HCT116 (cell line): ENCODE measurements at regions not wholly inside any gene's neighbourhood (a gene's known extent, or its start where the extent isn't known, plus 50 kb on each side); places are given as distances from the start of the nearest gene placed in this dataset.

Source experiments
- ATAC-seq: fragments of 200-7000 bp; cut with Tn5 transposase; 2 replicates; pipeline ENCODE4 v1.9.1; 2020; ENCODE audit warnings: mild to moderate bottlenecking, moderate library complexity
- BruUV-seq: library from RNA; stranded (reverse); fragments of 400-500 nt; replicated peaks from 2 replicates; lab custom pipeline; 2021; lab: Mats Ljungman, UMichigan
- CTCF ChIA-PET: fragments of 300-600 bp; sonication (Branson Sonifier 250); formaldehyde crosslinking; loops from one replicate; lab custom pipeline; 2021; ENCODE audit warnings: antibody characterized with exemption; lab: Charles Lee
- POLR2A ChIA-PET: fragments of 300-600, 350-600 bp; sonication (Branson Sonifier 250); formaldehyde crosslinking; loops from one replicate; lab custom pipeline; 2021; ENCODE audit warnings: antibody characterized with exemption; lab: Charles Lee
- RAD21 ChIA-PET, 2 experiments: fragments of 300-600 bp; sonication (Branson Sonifier 250); formaldehyde crosslinking; loops; one replicate each; lab custom pipeline; 2023; ENCODE audit warnings: low total read pairs in 2 of 2; ENCODE audit not compliant: uncharacterized antibody in 2 of 2, unreplicated experiment in 2 of 2, low non-redundant PET in 1 of 2; lab: Charles Lee
- DNase-seq: peaks from one replicate; pipeline ENCODE4 v3.0.0-alpha.2; 2010; ENCODE audit warnings: low read depth, low spot score
- H2AFZ ChIP-seq: fragments of 200-600 bp; shearing (Covaris generic), sonication (generic); 2 replicates; pipeline ENCODE4 v1.6.1; 2017; ENCODE audit warnings: low read depth, mixed run types, mixed read lengths, antibody characterized with exemption, low read length; ENCODE audit not compliant: poor library complexity, severe bottlenecking
- H3K27ac ChIP-seq: 2 replicates; pipeline ENCODE4 v1.5.1; 2012; ENCODE audit warnings: low read depth, low read length
- H3K27me3 ChIP-seq: fragments of 200-600 bp; sonication (generic); 2 replicates; pipeline ENCODE4 v1.6.1; 2016; ENCODE audit warnings: mixed run types, low read length, mixed read lengths; ENCODE audit not compliant: insufficient read depth
- H3K36me3 ChIP-seq, 2 experiments: fragments of 200-500 bp in 1 of 2; fragments of 200-600 bp in 1 of 2; sonication (Bioruptor generic) in 1 of 2; sonication (generic) in 1 of 2; 2 replicates each; pipeline versions ENCODE4 v1.5.1 to v1.6.1; 2014 to 2016; ENCODE audit warnings: low read length in 2 of 2, inconsistent platforms in 1 of 2, mixed read lengths in 1 of 2, mixed run types in 1 of 2; ENCODE audit not compliant: insufficient read depth in 2 of 2, control insufficient read depth in 1 of 2
- H3K4me1 ChIP-seq, 2 experiments: fragments of 200-600 bp in 1 of 2; sonication (generic) in 1 of 2; 2 replicates each; pipeline versions ENCODE4 v1.5.1 to v1.6.1; 2012 to 2017; ENCODE audit warnings: low read length in 2 of 2, inconsistent platforms in 1 of 2, mild to moderate bottlenecking in 1 of 2, mixed read lengths in 1 of 2, mixed run types in 1 of 2, moderate library complexity in 1 of 2; ENCODE audit not compliant: insufficient read depth in 2 of 2, control insufficient read depth in 1 of 2
- H3K4me2 ChIP-seq: fragments of 200-600 bp; sonication (generic); 2 replicates; pipeline ENCODE4 v1.6.1; 2017; ENCODE audit warnings: mixed run types, low read length, mixed read lengths
- H3K4me3 ChIP-seq, 2 experiments: fragments of 200-600 bp in 1 of 2; sonication (generic) in 1 of 2; replicated peaks in 1 of 2; 2 replicates each; pipeline ENCODE4 v1.5.1; 2011 to 2016; ENCODE audit warnings: low read length in 2 of 2, control low read depth in 1 of 2, low read depth in 1 of 2, mild to moderate bottlenecking in 1 of 2, mixed read lengths in 1 of 2, mixed run types in 1 of 2
- H3K79me2 ChIP-seq: fragments of 200-600 bp; sonication (generic); 2 replicates; pipeline ENCODE4 v1.6.1; 2017; ENCODE audit warnings: mild to moderate bottlenecking, mixed run types, low read length, moderate library complexity, mixed read lengths; ENCODE audit not compliant: insufficient read depth
- H3K9ac ChIP-seq: fragments of 200-600 bp; sonication (generic); 2 replicates; pipeline ENCODE4 v1.6.1; 2016; ENCODE audit warnings: low read length, mixed read lengths
- H3K9me2 ChIP-seq: fragments of 200-600 bp; sonication (generic), shearing (Covaris generic); 2 replicates; pipeline ENCODE4 v1.6.1; 2017; ENCODE audit warnings: mixed run types, mild to moderate bottlenecking, moderate library complexity; ENCODE audit not compliant: insufficient read depth
- H3K9me3 ChIP-seq, 2 experiments: fragments of 200-500 bp in 1 of 2; fragments of 200-600 bp in 1 of 2; sonication (Bioruptor generic) in 1 of 2; sonication (generic) in 1 of 2; 2 replicates each; pipeline ENCODE4 v1.6.1; 2014 to 2017; ENCODE audit warnings: low read length in 2 of 2, mixed read lengths in 2 of 2, inconsistent platforms in 1 of 2, low read depth in 1 of 2, mild to moderate bottlenecking in 1 of 2, mixed run types in 1 of 2, moderate library complexity in 1 of 2; ENCODE audit not compliant: control insufficient read depth in 1 of 2, insufficient read depth in 1 of 2
- H4K20me1 ChIP-seq: fragments of 200-600 bp; sonication (generic), shearing (Covaris generic); 2 replicates; pipeline ENCODE4 v1.6.1; 2017; ENCODE audit warnings: mixed run types, mild to moderate bottlenecking, moderate library complexity; ENCODE audit not compliant: insufficient read depth
- EGR1 ChIP-seq: IDR thresholded peaks from 2 replicates; pipeline ENCODE4 v1.6.1; 2012; ENCODE audit warnings: low read depth
- ELF1 ChIP-seq: IDR thresholded peaks from 2 replicates; pipeline ENCODE4 v1.6.1; 2012; ENCODE audit warnings: low read depth, borderline replicate concordance
- EZH2 ChIP-seq: fragments of 200-600 bp; sonication (generic); IDR thresholded peaks from 2 replicates; pipeline ENCODE4 v1.6.1; 2017; ENCODE audit warnings: antibody characterized with exemption, mixed run types
- JUND ChIP-seq: IDR thresholded peaks from 2 replicates; pipeline ENCODE4 v1.6.1; 2012
- POLR2A ChIP-seq: IDR thresholded peaks from 2 replicates; pipeline ENCODE4 v1.7.0; 2011; ENCODE audit warnings: borderline replicate concordance; ENCODE audit not compliant: insufficient read depth, insufficient read length; ENCODE audit errors: extremely low read depth
- POLR2AphosphoS5 ChIP-seq: IDR thresholded peaks from 2 replicates; pipeline ENCODE4 v1.6.1; 2011; ENCODE audit warnings: mild to moderate bottlenecking, low read depth, low read length, moderate library complexity
- YY1 ChIP-seq: IDR thresholded peaks from 2 replicates; pipeline ENCODE4 v1.6.1; 2011; ENCODE audit warnings: low read length, low read depth, moderate library complexity, mild to moderate bottlenecking; ENCODE audit not compliant: insufficient replicate concordance; ENCODE audit errors: extremely low read depth
- ZFX ChIP-seq: fragments of 450-650 bp; IDR thresholded peaks from 2 replicates; pipeline ENCODE4 v1.6.1; 2017
- intact Hi-C: fragments of 100-400 bp; cut with micrococcal nuclease; formaldehyde crosslinking; loops from 2 replicates; pipeline ENCODE4 v1.10.0; 2022
- TF ChIP-seq, protein P1 (sequence below): IDR thresholded peaks from 2 replicates; pipeline ENCODE4 v1.6.1; 2012; ENCODE audit warnings: low read depth
- TF ChIP-seq, protein P2 (sequence below): IDR thresholded peaks from 2 replicates; pipeline ENCODE4 v1.6.1; 2012

DNA sequence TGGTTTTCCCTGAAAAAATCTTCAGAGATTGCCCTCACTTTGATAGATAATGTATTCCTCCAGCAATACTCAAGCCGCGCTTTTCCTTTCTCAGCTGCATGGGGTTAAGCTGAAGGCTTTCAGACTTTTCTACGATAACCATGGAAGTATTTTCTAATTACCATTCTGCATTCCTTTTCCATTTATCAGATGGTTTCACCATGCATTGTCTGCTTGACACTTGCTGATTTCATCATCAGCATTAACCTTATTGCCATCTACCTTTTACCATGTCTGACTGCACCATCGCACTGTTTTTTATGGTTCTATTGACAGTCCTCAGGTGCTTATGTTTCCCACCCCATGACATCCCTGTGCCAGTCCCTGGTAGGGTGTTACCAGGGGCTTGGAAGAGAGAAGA, 91.6 kb downstream of the DMAC1 start:
- intact Hi-C loops = no loop called here
- ATAC-seq (no peak), DNase-seq (no peak)
- Histone ChIP-seq H4K20me1 (no peaks in the 10 kb centered on the region), H3K27ac (no peak overlapping the region), H3K36me3 (no peaks in the 10 kb centered on the region), H3K4me2 (no peak overlapping the region), H3K4me1 (no peaks in the 10 kb centered on the region), H3K4me3 (no peak overlapping the region), H3K9me3 (no peaks in the 10 kb centered on the region), H3K9ac (no peak overlapping the region), H3K79me2 (no peaks in the 10 kb centered on the region), H2AFZ (no peak overlapping the region), H3K9me2 (no peaks in the 10 kb centered on the region), H3K27me3 (0 out of 2 replicates have a peak, but pooled peaks cover 3% of the 10 kb centered on the region)
- no TSS peak for BruUV-seq
- TF ChIP-seq POLR2A (no peak), ZFX (no peak), EZH2 (no peak), POLR2AphosphoS5 (no peak), YY1 (no peak), ELF1 (no peak), JUND (no peak), EGR1 (no peak)
- TF ChIP-seq, protein P1, sequence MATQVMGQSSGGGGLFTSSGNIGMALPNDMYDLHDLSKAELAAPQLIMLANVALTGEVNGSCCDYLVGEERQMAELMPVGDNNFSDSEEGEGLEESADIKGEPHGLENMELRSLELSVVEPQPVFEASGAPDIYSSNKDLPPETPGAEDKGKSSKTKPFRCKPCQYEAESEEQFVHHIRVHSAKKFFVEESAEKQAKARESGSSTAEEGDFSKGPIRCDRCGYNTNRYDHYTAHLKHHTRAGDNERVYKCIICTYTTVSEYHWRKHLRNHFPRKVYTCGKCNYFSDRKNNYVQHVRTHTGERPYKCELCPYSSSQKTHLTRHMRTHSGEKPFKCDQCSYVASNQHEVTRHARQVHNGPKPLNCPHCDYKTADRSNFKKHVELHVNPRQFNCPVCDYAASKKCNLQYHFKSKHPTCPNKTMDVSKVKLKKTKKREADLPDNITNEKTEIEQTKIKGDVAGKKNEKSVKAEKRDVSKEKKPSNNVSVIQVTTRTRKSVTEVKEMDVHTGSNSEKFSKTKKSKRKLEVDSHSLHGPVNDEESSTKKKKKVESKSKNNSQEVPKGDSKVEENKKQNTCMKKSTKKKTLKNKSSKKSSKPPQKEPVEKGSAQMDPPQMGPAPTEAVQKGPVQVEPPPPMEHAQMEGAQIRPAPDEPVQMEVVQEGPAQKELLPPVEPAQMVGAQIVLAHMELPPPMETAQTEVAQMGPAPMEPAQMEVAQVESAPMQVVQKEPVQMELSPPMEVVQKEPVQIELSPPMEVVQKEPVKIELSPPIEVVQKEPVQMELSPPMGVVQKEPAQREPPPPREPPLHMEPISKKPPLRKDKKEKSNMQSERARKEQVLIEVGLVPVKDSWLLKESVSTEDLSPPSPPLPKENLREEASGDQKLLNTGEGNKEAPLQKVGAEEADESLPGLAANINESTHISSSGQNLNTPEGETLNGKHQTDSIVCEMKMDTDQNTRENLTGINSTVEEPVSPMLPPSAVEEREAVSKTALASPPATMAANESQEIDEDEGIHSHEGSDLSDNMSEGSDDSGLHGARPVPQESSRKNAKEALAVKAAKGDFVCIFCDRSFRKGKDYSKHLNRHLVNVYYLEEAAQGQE = no peak
- TF ChIP-seq, protein P2, sequence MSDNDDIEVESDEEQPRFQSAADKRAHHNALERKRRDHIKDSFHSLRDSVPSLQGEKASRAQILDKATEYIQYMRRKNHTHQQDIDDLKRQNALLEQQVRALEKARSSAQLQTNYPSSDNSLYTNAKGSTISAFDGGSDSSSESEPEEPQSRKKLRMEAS = no peak
- ChIA-PET CTCF (no interaction called here), RAD21 (no interaction called here), POLR2A (no interaction called here)
